SHP77 treated with DMSO at 0.1 percent for 48 hours (cell line): ENCODE measurements at regions not wholly inside any gene's neighbourhood (a gene's known extent, or its start where the extent isn't known, plus 50 kb on each side); places are given as distances from the start of the nearest gene placed in this dataset.

Experiments
- DNase-seq: peaks from one replicate; lab custom pipeline; 2025; lab: John Stamatoyannopoulos, UW

GRCh38 chr12:126383506-126383905 is 1318.3 kb downstream of the AACS start:
- DNase-seq = no peak

- no peak for DNase-seq
These were observed 1318.9 kb downstream of the AACS start for GRCh38 chr12:126384026-126384564.

GRCh38 chr12:126385785-126386184 is 1320.5 kb downstream of the AACS start:
- no peak for DNase-seq

GRCh38 chr12:126389220-126389841 is 1324.1 kb downstream of the AACS start:
- DNase-seq = peak; percentile 8

- no peak for DNase-seq
These were observed 1324.7 kb downstream of the AACS start for GRCh38 chr12:126389961-126390360.

- DNase-seq = no peak
These were observed 1325.8 kb downstream of the AACS start for GRCh38 chr12:126390969-126391566.

- DNase-seq = no peak
These were observed 1331.3 kb downstream of the AACS start for GRCh38 chr12:126396536-126396935.

GRCh38 chr12:126397071-126397581 is 1331.9 kb downstream of the AACS start:
- no peak for DNase-seq

GRCh38 chr12:126397660-126398059 is 1332.4 kb downstream of the AACS start:
- DNase-seq = no peak

- DNase-seq = no peak
These were observed 1335.6 kb downstream of the AACS start for GRCh38 chr12:126400831-126401230.

GRCh38 chr12:126404293-126404881 is 1339.2 kb downstream of the AACS start:
- DNase-seq = no peak

GRCh38 chr12:126418400-126418799 is 1353.2 kb downstream of the AACS start:
- no peak for DNase-seq

- DNase-seq = no peak
These were observed 1353.9 kb downstream of the AACS start for GRCh38 chr12:126419131-126419530.

- no peak for DNase-seq
These were observed 1359.5 kb downstream of the AACS start for GRCh38 chr12:126424696-126425095.

- DNase-seq = no peak
These were observed 1360.0 kb downstream of the AACS start for GRCh38 chr12:126425264-126425663.

- no peak for DNase-seq
These were observed 1363.5 kb downstream of the AACS start for GRCh38 chr12:126428769-126429168.

GRCh38 chr12:126430921-126431320 is 1365.7 kb downstream of the AACS start:
- no peak for DNase-seq

GRCh38 chr12:126431767-126432166 is 1366.5 kb downstream of the AACS start:
- no peak for DNase-seq

- no peak for DNase-seq
These were observed 1367.5 kb downstream of the AACS start for GRCh38 chr12:126432780-126433179.

- DNase-seq = no peak
These were observed 1369.3 kb downstream of the AACS start for GRCh38 chr12:126434412-126434985.

GRCh38 chr12:126436041-126436440 is 1370.8 kb downstream of the AACS start:
- DNase-seq = no peak

- no peak for DNase-seq
These were observed 1372.7 kb downstream of the AACS start for GRCh38 chr12:126437934-126438333.

- no peak for DNase-seq
These were observed 1378.7 kb downstream of the AACS start for GRCh38 chr12:126443977-126444376.
